ENCODE measurements at regions not wholly inside any gene's neighbourhood (a gene's known extent, or its start where the extent isn't known, plus 50 kb on each side); places are given as distances from the start of the nearest gene placed in this dataset.

- DNase-seq (ENCODE audit: insufficient read length, low spot score) (no peak), FAIRE-seq (no peak)
Measured at GRCh38 chr4:31088600-31089230, 368.5 kb downstream of the PCDH7 start.

- DNase-seq (ENCODE audit: insufficient read length, low spot score), result no peak
- no peak for FAIRE-seq
Measured at GRCh38 chr4:31089815-31090214, 369.6 kb downstream of the PCDH7 start.

GRCh38 chr4:31094474-31094873, 374.3 kb downstream of the PCDH7 start:
- DNase-seq (ENCODE audit: insufficient read length, low spot score) (no peak), FAIRE-seq (no peak)

- DNase-seq (ENCODE audit: insufficient read length, low spot score) (no peak), FAIRE-seq (no peak)
Measured at GRCh38 chr4:31097999-31098398, 377.8 kb downstream of the PCDH7 start.

- FAIRE-seq (no peak), DNase-seq (ENCODE audit: insufficient read length, low spot score) (no peak)
Measured at GRCh38 chr4:31100536-31100935, 380.4 kb downstream of the PCDH7 start.

GRCh38 chr4:31104043-31104442, 383.9 kb downstream of the PCDH7 start:
- no peak for DNase-seq (ENCODE audit: insufficient read length, low spot score)
- FAIRE-seq, result no peak

GRCh38 chr4:31104577-31104976, 384.4 kb downstream of the PCDH7 start:
- DNase-seq (ENCODE audit: insufficient read length, low spot score), result no peak

GRCh38 chr4:31106419-31106818, 386.2 kb downstream of the PCDH7 start:
- no peak for DNase-seq (ENCODE audit: insufficient read length, low spot score)
- FAIRE-seq, result no peak

More at GRCh38 chr4:31104577-31104976, 384.4 kb downstream of the PCDH7 start:
- FAIRE-seq, result no peak

GRCh38 chr4:31107362-31107761, 387.2 kb downstream of the PCDH7 start:
- DNase-seq (ENCODE audit: insufficient read length, low spot score), result no peak
- no peak for FAIRE-seq

GRCh38 chr4:31108762-31109161, 388.6 kb downstream of the PCDH7 start:
- FAIRE-seq (no peak), DNase-seq (ENCODE audit: insufficient read length, low spot score) (no peak)

- DNase-seq (ENCODE audit: insufficient read length, low spot score) (no peak), FAIRE-seq (no peak)
Measured at GRCh38 chr4:31111790-31112189, 391.6 kb downstream of the PCDH7 start.

GRCh38 chr4:31114816-31115215, 394.6 kb downstream of the PCDH7 start:
- DNase-seq (ENCODE audit: insufficient read length, low spot score) (no peak), FAIRE-seq (no peak)

- FAIRE-seq (no peak), DNase-seq (ENCODE audit: insufficient read length, low spot score) (no peak)
Measured at GRCh38 chr4:31124008-31124585, 403.9 kb downstream of the PCDH7 start.

GRCh38 chr4:31125061-31125460, 404.9 kb downstream of the PCDH7 start:
- FAIRE-seq (no peak), DNase-seq (ENCODE audit: insufficient read length, low spot score) (no peak)

- no peak for FAIRE-seq
- no peak for DNase-seq (ENCODE audit: insufficient read length, low spot score)
Measured at GRCh38 chr4:31125496-31125895, 405.3 kb downstream of the PCDH7 start.

- no peak for FAIRE-seq
- DNase-seq (ENCODE audit: insufficient read length, low spot score), result no peak
Measured at GRCh38 chr4:31126881-31127398, 406.8 kb downstream of the PCDH7 start.

GRCh38 chr4:31130930-31131329, 410.8 kb downstream of the PCDH7 start:
- DNase-seq (ENCODE audit: insufficient read length, low spot score) (no peak), FAIRE-seq (no peak)

- DNase-seq (ENCODE audit: insufficient read length, low spot score), result no peak
- FAIRE-seq, result no peak
Measured at GRCh38 chr4:31134720-31135119, 414.6 kb downstream of the PCDH7 start.

- FAIRE-seq (no peak), DNase-seq (ENCODE audit: insufficient read length, low spot score) (no peak)
Measured at GRCh38 chr4:31139767-31140166, 419.6 kb downstream of the PCDH7 start.

- FAIRE-seq (no peak), DNase-seq (ENCODE audit: insufficient read length, low spot score) (no peak)
Measured at GRCh38 chr4:31141095-31141831, 421.1 kb downstream of the PCDH7 start.

GRCh38 chr4:31141832-31142142, 421.6 kb downstream of the PCDH7 start:
- FAIRE-seq (no peak), DNase-seq (ENCODE audit: insufficient read length, low spot score) (no peak)

GRCh38 chr4:31146366-31146765, 426.2 kb downstream of the PCDH7 start:
- DNase-seq (ENCODE audit: insufficient read length, low spot score) (no peak), FAIRE-seq (no peak)

Measured in GM19239 (cell line).